ENCODE measurements at regions not wholly inside any gene's neighbourhood (a gene's known extent, or its start where the extent isn't known, plus 50 kb on each side); places are given as distances from the start of the nearest gene placed in this dataset.

GRCh38 chr11:28636566-28636965, 528.4 kb downstream of the METTL15 start:
- TF ChIP-seq EZH2 (IDR thresholded peaks at IDR 0.05; ENCODE audit: insufficient read depth, poor library complexity, severe bottlenecking) (no peak), EZH2phosphoT487 (IDR thresholded peaks at IDR 0.05; ENCODE audit: insufficient read depth, low read depth) (no peak)
